ENCODE measurements at regions not wholly inside any gene's neighbourhood (a gene's known extent, or its start where the extent isn't known, plus 50 kb on each side); places are given as distances from the start of the nearest gene placed in this dataset.

DNA sequence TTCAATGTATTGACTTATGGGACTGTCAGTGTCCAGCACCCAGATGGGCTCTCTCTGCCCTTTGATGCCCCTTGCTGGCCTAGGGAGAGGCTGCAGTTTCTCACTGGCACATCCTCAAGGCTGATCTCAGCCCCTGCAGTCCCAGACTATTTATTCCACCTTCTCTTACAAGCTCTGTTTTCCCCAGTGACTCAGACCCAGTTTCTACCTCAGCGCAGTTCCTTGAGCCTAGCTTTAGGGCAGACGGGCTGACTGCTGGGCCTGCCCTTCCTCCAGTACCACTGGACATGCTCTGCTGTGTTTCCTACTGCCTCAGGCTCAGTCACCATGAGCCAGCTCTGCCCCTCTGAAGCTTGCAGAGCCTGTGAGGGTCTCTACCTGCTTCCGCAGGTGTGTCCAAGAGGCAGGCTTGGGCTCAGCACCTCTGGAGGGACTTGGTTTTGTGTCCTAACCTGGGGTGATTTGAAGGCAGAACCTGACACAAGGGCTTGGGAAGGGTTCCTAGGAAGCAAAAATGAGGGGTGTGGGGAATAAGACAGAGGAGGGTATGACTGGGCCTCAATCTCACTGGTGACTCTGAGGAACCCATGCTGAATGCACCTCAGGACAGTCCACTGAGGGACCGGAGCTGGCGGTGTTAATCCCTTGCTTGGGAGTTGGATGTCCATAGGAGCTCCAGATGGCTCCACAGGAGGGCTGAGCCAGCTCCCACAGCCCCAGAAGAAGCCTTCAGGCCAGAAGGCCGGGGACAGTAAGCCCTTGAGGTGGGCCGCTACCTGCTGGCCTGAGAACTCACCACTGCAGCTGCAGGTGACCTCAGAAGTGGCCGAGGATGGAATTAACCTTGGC, 689.9 kb downstream of the MATN1 start:
- H3K4me3 ChIP-seq (ENCODE audit: low read length), result no peak overlapping the region
- WGBS (ENCODE audit: insufficient coverage, insufficient read length), result no CpG with 5 or more reads among the region's 8 CpGs
- DNase-seq (ENCODE audit: low read depth, low spot score), result no peak
- no peaks in the 10 kb centered on the region for H3K9me3 ChIP-seq (ENCODE audit: control insufficient read depth, insufficient read depth, low read length)
- H3K27ac ChIP-seq (ENCODE audit: low read length), result no peak overlapping the region
- H3K36me3 ChIP-seq (ENCODE audit: control insufficient read depth, insufficient read depth, low read length), result no peaks in the 10 kb centered on the region
- no peaks in the 10 kb centered on the region for H3K4me1 ChIP-seq (ENCODE audit: control insufficient read depth, insufficient read depth, low read length)
- no peaks in the 10 kb centered on the region for H3K27me3 ChIP-seq (ENCODE audit: control insufficient read depth, insufficient read depth, low read length)

- Histone ChIP-seq H3K27me3 (ENCODE audit: control insufficient read depth, insufficient read depth, low read length) (no peaks in the 10 kb centered on the region), H3K9me3 (ENCODE audit: control insufficient read depth, insufficient read depth, low read length) (no peaks in the 10 kb centered on the region), H3K36me3 (ENCODE audit: control insufficient read depth, insufficient read depth, low read length) (no peaks in the 10 kb centered on the region), H3K4me1 (ENCODE audit: control insufficient read depth, insufficient read depth, low read length) (no peaks in the 10 kb centered on the region), H3K4me3 (ENCODE audit: low read length) (no peak overlapping the region), H3K27ac (ENCODE audit: low read length) (no peak overlapping the region)
- no CpG with 5 or more reads among the region's 1 CpG for WGBS (ENCODE audit: insufficient coverage, insufficient read length)
- no peak for DNase-seq (ENCODE audit: low read depth, low spot score)
Measured at GRCh38 chr1:30032302-30032701, 691.1 kb downstream of the MATN1 start.

GRCh38 chr1:30029677-30030076, 693.7 kb downstream of the MATN1 start:
- Histone ChIP-seq H3K4me3 (ENCODE audit: low read length) (no peak overlapping the region), H3K27ac (ENCODE audit: low read length) (no peak overlapping the region), H3K9me3 (ENCODE audit: control insufficient read depth, insufficient read depth, low read length) (no peaks in the 10 kb centered on the region), H3K36me3 (ENCODE audit: control insufficient read depth, insufficient read depth, low read length) (no peaks in the 10 kb centered on the region), H3K27me3 (ENCODE audit: control insufficient read depth, insufficient read depth, low read length) (no peaks in the 10 kb centered on the region), H3K4me1 (ENCODE audit: control insufficient read depth, insufficient read depth, low read length) (no peaks in the 10 kb centered on the region)
- WGBS (ENCODE audit: insufficient coverage, insufficient read length), result no CpG with 5 or more reads among the region's 1 CpG
- no peak for DNase-seq (ENCODE audit: low read depth, low spot score)

DNA sequence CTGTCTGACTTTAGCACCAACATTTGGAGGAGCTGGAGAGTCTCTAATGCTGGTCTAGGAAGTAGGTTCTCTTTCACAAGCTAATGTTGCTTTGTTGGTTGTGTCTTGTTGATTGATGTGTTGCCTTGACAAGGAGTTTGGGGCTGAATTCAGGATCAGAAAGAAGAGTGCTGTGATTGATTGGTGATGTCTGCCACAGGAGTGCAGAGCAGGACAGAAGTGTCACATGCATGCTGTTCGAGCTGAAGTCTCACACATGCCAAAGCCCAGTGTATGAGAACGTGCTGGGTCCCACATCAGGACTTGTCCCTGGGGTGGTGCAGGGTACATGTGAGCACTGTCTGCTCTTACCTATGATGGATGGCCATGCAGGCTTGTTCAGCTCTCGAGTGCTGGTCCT, 694.4 kb downstream of the MATN1 start:
- H3K9me3 ChIP-seq (ENCODE audit: control insufficient read depth, insufficient read depth, low read length), result no peaks in the 10 kb centered on the region
- WGBS (ENCODE audit: insufficient coverage, insufficient read length), result no CpG with 5 or more reads among the region's 3 CpGs
- H3K27me3 ChIP-seq (ENCODE audit: control insufficient read depth, insufficient read depth, low read length), result no peaks in the 10 kb centered on the region
- no peak overlapping the region for H3K4me3 ChIP-seq (ENCODE audit: low read length)
- H3K36me3 ChIP-seq (ENCODE audit: control insufficient read depth, insufficient read depth, low read length), result no peaks in the 10 kb centered on the region
- no peak for DNase-seq (ENCODE audit: low read depth, low spot score)
- no peaks in the 10 kb centered on the region for H3K4me1 ChIP-seq (ENCODE audit: control insufficient read depth, insufficient read depth, low read length)
- no peak overlapping the region for H3K27ac ChIP-seq (ENCODE audit: low read length)

DNA sequence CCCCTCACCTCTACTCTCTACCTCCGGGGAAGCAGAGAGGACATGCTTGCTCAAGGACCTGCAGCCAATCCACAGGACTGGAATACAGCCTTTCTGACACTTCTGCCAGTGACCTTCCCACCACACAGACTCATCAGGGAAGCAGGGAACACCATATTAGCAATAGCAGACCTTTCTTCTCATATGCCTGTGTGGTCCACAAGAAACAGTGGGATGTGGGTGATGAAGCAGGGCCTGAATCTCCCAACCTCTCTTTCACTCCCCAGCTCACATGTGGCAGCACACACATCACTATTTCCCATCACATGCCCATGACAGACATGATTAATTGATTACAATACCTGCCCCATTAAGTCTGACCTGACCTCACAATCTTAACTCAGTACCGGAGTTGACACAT, 695.1 kb downstream of the MATN1 start:
- Histone ChIP-seq H3K27ac (ENCODE audit: low read length) (no peak overlapping the region), H3K36me3 (ENCODE audit: control insufficient read depth, insufficient read depth, low read length) (no peaks in the 10 kb centered on the region), H3K27me3 (ENCODE audit: control insufficient read depth, insufficient read depth, low read length) (no peaks in the 10 kb centered on the region), H3K9me3 (ENCODE audit: control insufficient read depth, insufficient read depth, low read length) (peaks cover 2% of the 10 kb centered on the region; the same call in 1 of the 2 replicates), H3K4me1 (ENCODE audit: control insufficient read depth, insufficient read depth, low read length) (no peaks in the 10 kb centered on the region), H3K4me3 (ENCODE audit: low read length) (no peak overlapping the region)
- no CpG with 5 or more reads among the region's 2 CpGs for WGBS (ENCODE audit: insufficient coverage, insufficient read length)
- no peak for DNase-seq (ENCODE audit: low read depth, low spot score)

DNA sequence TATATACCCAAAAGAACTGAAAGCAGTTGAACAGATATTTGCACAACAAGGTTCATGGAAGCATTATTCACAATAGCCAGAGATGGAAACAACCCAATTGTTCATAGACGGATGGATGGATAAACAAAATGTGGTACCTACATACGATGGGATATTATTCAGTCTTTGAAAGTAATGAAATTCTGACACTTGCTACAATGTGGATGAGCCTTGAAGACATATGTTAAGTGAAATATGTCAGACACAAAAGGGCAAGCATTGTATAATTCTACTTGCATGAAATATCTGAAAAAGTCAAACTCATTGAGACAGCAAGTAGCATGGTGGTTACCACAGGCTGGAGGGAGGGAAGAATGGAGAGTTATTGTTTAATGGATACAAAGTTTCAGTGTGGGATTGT, 696.1 kb downstream of the MATN1 start:
- no peaks in the 10 kb centered on the region for H3K27me3 ChIP-seq (ENCODE audit: control insufficient read depth, insufficient read depth, low read length)
- H3K4me3 ChIP-seq (ENCODE audit: low read length), result no peak overlapping the region
- H3K4me1 ChIP-seq (ENCODE audit: control insufficient read depth, insufficient read depth, low read length), result no peaks in the 10 kb centered on the region
- H3K9me3 ChIP-seq (ENCODE audit: control insufficient read depth, insufficient read depth, low read length), result peaks cover 2% of the 10 kb centered on the region; the same call in 1 of the 2 replicates
- DNase-seq (ENCODE audit: low read depth, low spot score), result no peak
- no CpG with 5 or more reads among the region's 2 CpGs for WGBS (ENCODE audit: insufficient coverage, insufficient read length)
- no peak overlapping the region for H3K27ac ChIP-seq (ENCODE audit: low read length)
- H3K36me3 ChIP-seq (ENCODE audit: control insufficient read depth, insufficient read depth, low read length), result no peaks in the 10 kb centered on the region

DNA sequence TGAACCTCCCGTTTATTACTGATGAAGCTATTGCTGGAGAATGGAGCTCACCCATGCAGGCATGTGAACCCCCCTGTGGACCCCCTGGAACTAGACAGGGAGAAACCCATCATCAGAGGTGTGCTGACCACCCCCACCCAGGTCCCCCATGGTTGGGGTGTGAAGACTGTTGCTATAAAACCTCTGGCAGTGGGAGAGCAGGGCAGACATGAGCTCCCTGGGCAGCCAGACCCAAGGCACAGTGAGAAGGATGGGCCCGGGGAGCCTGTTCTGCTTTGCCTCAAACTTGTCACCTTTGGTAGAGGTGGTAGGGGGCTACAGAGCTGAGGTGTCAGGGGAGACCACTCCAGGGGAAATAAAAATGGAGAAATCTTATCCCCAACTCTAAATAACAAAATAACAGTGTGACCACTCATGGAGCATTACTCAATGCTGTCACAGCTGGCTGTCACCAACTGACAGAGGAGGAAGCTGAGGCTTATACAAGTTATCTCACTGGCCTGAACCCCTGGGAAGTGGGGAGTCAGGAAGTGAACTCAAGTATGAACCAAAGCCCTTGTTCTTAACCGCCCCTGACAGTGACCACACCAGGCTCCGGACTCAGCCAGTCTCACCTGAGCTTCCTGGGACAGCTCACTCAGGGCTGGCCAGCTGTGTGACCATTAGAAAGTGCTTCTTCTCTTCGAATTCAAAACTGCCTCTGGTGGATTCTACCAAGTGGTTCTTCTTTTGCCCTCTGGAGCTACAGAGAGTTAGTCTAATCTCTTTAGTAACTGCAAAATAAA, 698.8 kb downstream of the MATN1 start:
- no peaks in the 10 kb centered on the region for H3K27me3 ChIP-seq (ENCODE audit: control insufficient read depth, insufficient read depth, low read length)

DNA sequence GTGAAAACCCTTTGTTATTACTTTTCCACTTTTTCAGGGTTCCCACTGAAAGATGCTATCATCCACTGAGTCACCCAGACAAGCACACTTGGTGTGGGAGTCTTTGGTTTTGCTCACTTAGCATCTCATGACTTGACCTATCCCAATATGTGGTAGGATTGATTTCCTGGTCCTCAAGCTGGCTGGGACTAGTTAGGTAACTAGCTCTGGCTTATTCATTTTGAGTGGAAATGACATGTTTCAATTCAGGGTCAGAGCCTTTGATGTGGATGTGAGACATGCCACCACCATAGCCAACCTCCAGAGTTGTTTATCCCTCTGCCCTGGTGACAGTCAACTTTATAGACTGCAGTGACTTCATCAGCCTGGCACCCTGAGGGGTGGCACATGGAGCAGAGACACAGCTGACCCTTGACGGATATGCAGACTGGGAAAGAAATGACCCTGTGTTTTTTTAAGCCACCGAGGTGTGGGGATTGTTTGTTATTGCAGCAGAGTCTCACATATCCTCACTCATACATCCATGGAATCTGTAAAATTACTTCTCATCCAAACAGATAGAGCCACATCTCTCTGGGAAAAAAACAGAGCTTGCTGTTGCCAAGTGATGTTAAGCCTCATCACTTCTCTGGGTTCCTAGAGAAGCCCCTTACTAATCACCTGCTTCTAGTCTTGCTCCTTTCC, 699.9 kb downstream of the MATN1 start:
- DNase-seq (ENCODE audit: low read depth, low spot score), result no peak
- WGBS (ENCODE audit: insufficient coverage, insufficient read length), result no CpG with 5 or more reads among the region's 2 CpGs
- Histone ChIP-seq H3K4me3 (ENCODE audit: low read length) (no peak overlapping the region), H3K4me1 (ENCODE audit: control insufficient read depth, insufficient read depth, low read length) (no peaks in the 10 kb centered on the region), H3K36me3 (ENCODE audit: control insufficient read depth, insufficient read depth, low read length) (no peaks in the 10 kb centered on the region), H3K9me3 (ENCODE audit: control insufficient read depth, insufficient read depth, low read length) (peaks cover 2% of the 10 kb centered on the region; the same call in 1 of the 2 replicates), H3K27me3 (ENCODE audit: control insufficient read depth, insufficient read depth, low read length) (no peaks in the 10 kb centered on the region), H3K27ac (ENCODE audit: low read length) (no peak overlapping the region)

More for the DNA sequence above, 698.8 kb downstream of the MATN1 start:
- Histone ChIP-seq H3K36me3 (ENCODE audit: control insufficient read depth, insufficient read depth, low read length) (no peaks in the 10 kb centered on the region), H3K27ac (ENCODE audit: low read length) (no peak overlapping the region), H3K4me3 (ENCODE audit: low read length) (no peak overlapping the region), H3K9me3 (ENCODE audit: control insufficient read depth, insufficient read depth, low read length) (peaks cover 2% of the 10 kb centered on the region; the same call in 1 of the 2 replicates), H3K4me1 (ENCODE audit: control insufficient read depth, insufficient read depth, low read length) (no peaks in the 10 kb centered on the region)
- DNase-seq (ENCODE audit: low read depth, low spot score), result no peak
- no CpG with 5 or more reads among the region's 5 CpGs for WGBS (ENCODE audit: insufficient coverage, insufficient read length)

DNA sequence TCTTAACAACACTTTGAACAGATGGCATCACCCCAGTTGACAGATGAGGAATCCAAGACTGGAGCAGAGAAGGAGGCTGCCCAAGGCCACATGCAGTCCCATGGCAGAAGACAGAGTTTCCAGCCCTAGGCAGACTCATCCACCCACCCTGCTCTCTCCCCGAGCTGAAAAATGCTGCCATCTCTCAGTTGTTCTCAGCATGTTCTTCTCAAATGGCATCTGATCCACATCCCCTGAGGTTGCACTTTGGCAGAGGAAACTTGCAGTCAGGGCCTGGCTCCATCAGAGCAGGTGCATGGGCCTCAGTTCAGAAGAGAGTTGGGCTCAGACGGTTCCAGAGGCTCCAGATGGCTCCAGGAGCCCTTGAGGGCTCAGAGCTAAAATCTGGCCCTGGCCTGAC, 709.4 kb downstream of the MATN1 start:
- Histone ChIP-seq H3K4me3 (ENCODE audit: low read length) (no peak overlapping the region), H3K9me3 (ENCODE audit: control insufficient read depth, insufficient read depth, low read length) (no peaks in the 10 kb centered on the region), H3K27me3 (ENCODE audit: control insufficient read depth, insufficient read depth, low read length) (no peaks in the 10 kb centered on the region), H3K27ac (ENCODE audit: low read length) (no peak overlapping the region), H3K4me1 (ENCODE audit: control insufficient read depth, insufficient read depth, low read length) (no peaks in the 10 kb centered on the region), H3K36me3 (ENCODE audit: control insufficient read depth, insufficient read depth, low read length) (no peaks in the 10 kb centered on the region)
- DNase-seq (ENCODE audit: low read depth, low spot score), result no peak
- WGBS (ENCODE audit: insufficient coverage, insufficient read length), result no CpG with 5 or more reads among the region's 2 CpGs
